Sigmoid colon (tissue), 6 donors: ENCODE measurements at regions not wholly inside any gene's neighbourhood (a gene's known extent, or its start where the extent isn't known, plus 50 kb on each side); places are given as distances from the start of the nearest gene placed in this dataset.

Experiments
- DNase-seq: peaks from one replicate; pipeline ENCODE4 v3.0.0-alpha.2; 2019
- H3K27ac ChIP-seq, 4 donors: fragments of 200-600 bp; sonication (generic); one replicate each; pipeline ENCODE4 v1.5.1; 2016 to 2019; ENCODE audit warnings: mild to moderate bottlenecking in 1 of 4
- H3K27me3 ChIP-seq, 3 donors: fragments of 200-600 bp; sonication (generic); one replicate each; pipeline ENCODE4 v1.5.1; 2019; ENCODE audit warnings: mild to moderate bottlenecking in 1 of 3
- H3K36me3 ChIP-seq, 4 donors: fragments of 200-600 bp; sonication (generic); one replicate each; pipeline ENCODE4 v1.5.1; 2016 to 2019
- H3K4me1 ChIP-seq, 4 donors: fragments of 200-600 bp; sonication (generic); one replicate each; pipeline ENCODE4 v1.5.1; 2017 to 2019
- H3K4me3 ChIP-seq, 4 donors: fragments of 200-600 bp; sonication (generic); one replicate each; pipeline ENCODE4 v1.5.1; 2017 to 2019; ENCODE audit warnings: mild to moderate bottlenecking in 2 of 4, moderate library complexity in 1 of 4
- H3K9me3 ChIP-seq, 4 donors: fragments of 200-600 bp in 3 of 4; sonication (generic) in 3 of 4; one replicate each; pipeline versions ENCODE4 v1.5.1 to v1.6.1; 2013 to 2019
- EP300 ChIP-seq, 4 donors: sonication (generic); formaldehyde crosslinking; IDR thresholded peaks; one replicate each; pipeline ENCODE4 v1.6.1; 2017; ENCODE audit warnings: antibody characterized with exemption in 4 of 4
- POLR2A ChIP-seq, 2 donors: fragments of 450-650 bp; IDR thresholded peaks; one replicate each; pipeline ENCODE4 v1.6.1; 2016; ENCODE audit warnings: antibody characterized with exemption in 2 of 2, mild to moderate bottlenecking in 2 of 2, moderate library complexity in 2 of 2
- POLR2AphosphoS5 ChIP-seq, 4 donors: sonication (generic); formaldehyde crosslinking; IDR thresholded peaks; one replicate each; pipeline ENCODE4 v1.6.1; 2017; ENCODE audit warnings: antibody characterized with exemption in 4 of 4
- WGBS, 2 donors: extraction: QIAGEN DNeasy Blood & Tissue Kit; methylation state at CpG; one replicate each; pipeline ENCODE4 v1.1.7; 2013; 5-methylcytosine and 5-hydroxymethylcytosine counted together
- intact Hi-C: fragments of 100-400 bp; cut with DNase I; formaldehyde crosslinking; loops from one replicate; pipeline ENCODE4 v1.15.1; 2023
- TF ChIP-seq, protein P1 (sequence below), 4 experiments: fragments of 450-650 bp in 3 of 4; fragments of 200-600 bp in 1 of 4; IDR thresholded peaks; one replicate each; pipeline ENCODE4 v1.5.1; 2016 to 2019; ENCODE audit warnings: antibody characterized with exemption in 4 of 4, mild to moderate bottlenecking in 3 of 4, moderate library complexity in 2 of 4
- donor health status: healthy with polysubstance abuse.
- donor health status: healthy.

GRCh38 chr13:73691891-73692290 is 442.3 kb downstream of the KLF12 start:
- TF ChIP-seq, protein P1, sequence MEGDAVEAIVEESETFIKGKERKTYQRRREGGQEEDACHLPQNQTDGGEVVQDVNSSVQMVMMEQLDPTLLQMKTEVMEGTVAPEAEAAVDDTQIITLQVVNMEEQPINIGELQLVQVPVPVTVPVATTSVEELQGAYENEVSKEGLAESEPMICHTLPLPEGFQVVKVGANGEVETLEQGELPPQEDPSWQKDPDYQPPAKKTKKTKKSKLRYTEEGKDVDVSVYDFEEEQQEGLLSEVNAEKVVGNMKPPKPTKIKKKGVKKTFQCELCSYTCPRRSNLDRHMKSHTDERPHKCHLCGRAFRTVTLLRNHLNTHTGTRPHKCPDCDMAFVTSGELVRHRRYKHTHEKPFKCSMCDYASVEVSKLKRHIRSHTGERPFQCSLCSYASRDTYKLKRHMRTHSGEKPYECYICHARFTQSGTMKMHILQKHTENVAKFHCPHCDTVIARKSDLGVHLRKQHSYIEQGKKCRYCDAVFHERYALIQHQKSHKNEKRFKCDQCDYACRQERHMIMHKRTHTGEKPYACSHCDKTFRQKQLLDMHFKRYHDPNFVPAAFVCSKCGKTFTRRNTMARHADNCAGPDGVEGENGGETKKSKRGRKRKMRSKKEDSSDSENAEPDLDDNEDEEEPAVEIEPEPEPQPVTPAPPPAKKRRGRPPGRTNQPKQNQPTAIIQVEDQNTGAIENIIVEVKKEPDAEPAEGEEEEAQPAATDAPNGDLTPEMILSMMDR (IDR thresholded peaks at IDR 0.05), result no peak
- TF ChIP-seq POLR2A (IDR thresholded peaks at IDR 0.05), result no peak
- DNase-seq, result no peak
- Histone ChIP-seq H3K27ac (no peak overlapping the region), H3K9me3 (no peaks in the 10 kb centered on the region), H3K4me1 (no peaks in the 10 kb centered on the region), H3K27me3 (no peaks in the 10 kb centered on the region), H3K4me3 (no peak overlapping the region), H3K36me3 (peaks cover 0 to 26% (median 9%) of the 10 kb centered on the region in 4 donors)
- intact Hi-C loops, result no loop called here
- whole genome bisulfite sequencing, 2 donors, result 84 to 87% methylated on average over 4 of the region's 4 CpGs

DNA sequence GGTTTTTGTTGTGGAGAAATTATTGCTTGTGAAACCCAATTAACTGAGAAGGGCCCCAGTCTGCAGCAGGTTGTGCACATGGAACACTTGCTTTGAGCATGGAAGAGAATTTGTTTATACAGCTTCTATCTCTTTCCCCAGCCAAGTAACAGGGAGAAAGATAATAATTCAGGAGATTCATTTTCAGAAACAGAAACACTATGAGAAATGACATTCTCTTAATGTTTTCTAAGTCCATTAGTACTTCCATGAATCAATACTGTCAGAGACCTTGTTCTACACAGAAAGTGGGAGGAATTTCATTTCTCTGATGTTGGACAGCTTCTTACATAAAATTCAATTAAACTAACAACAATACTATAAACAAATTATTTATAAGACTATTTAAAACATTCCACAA is 446.3 kb downstream of the KLF12 start:
- H3K27me3 ChIP-seq, result no peaks in the 10 kb centered on the region
- intact Hi-C loops, result no loop called here
- peaks cover 0 to 3% (median 0%) of the 10 kb centered on the region in 4 donors for H3K36me3 ChIP-seq
- DNase-seq, result no peak
- no peak overlapping the region for H3K4me3 ChIP-seq
- no peak for TF ChIP-seq POLR2AphosphoS5 (IDR thresholded peaks at IDR 0.05)
- TF ChIP-seq EP300 (IDR thresholded peaks at IDR 0.05), result no peak
- no peak for TF ChIP-seq POLR2A (IDR thresholded peaks at IDR 0.05)
- TF ChIP-seq, protein P1 (IDR thresholded peaks at IDR 0.05), result no peak
- no peaks in the 10 kb centered on the region for H3K9me3 ChIP-seq
- no peak overlapping the region for H3K27ac ChIP-seq
- H3K4me1 ChIP-seq, result no peaks in the 10 kb centered on the region

- H3K27me3 ChIP-seq, result no peaks in the 10 kb centered on the region
- TF ChIP-seq, protein P1 (IDR thresholded peaks at IDR 0.05), result no peak
- TF ChIP-seq POLR2AphosphoS5 (IDR thresholded peaks at IDR 0.05), result no peak
- no peak for TF ChIP-seq POLR2A (IDR thresholded peaks at IDR 0.05)
- no peak for TF ChIP-seq EP300 (IDR thresholded peaks at IDR 0.05)
- H3K36me3 ChIP-seq, result peaks cover 0 to 3% (median 0%) of the 10 kb centered on the region in 4 donors
- WGBS, 2 donors, result 92 to 96% methylated on average over 4 of the region's 4 CpGs
- no peak overlapping the region for H3K4me3 ChIP-seq
- H3K9me3 ChIP-seq, result no peaks in the 10 kb centered on the region
- H3K27ac ChIP-seq, result no peak overlapping the region
- DNase-seq, result no peak
- intact Hi-C loops, result no loop called here
- no peaks in the 10 kb centered on the region for H3K4me1 ChIP-seq
Observed at GRCh38 chr13:73687087-73687486, 447.1 kb downstream of the KLF12 start.

- intact Hi-C loops, result no loop called here
- Histone ChIP-seq H3K36me3 (no peaks in the 10 kb centered on the region), H3K4me3 (no peak overlapping the region), H3K4me1 (no peaks in the 10 kb centered on the region), H3K27ac (no peak overlapping the region), H3K27me3 (no peaks in the 10 kb centered on the region), H3K9me3 (no peaks in the 10 kb centered on the region)
- TF ChIP-seq, protein P1 (IDR thresholded peaks at IDR 0.05), result no peak
- no peak for TF ChIP-seq POLR2A (IDR thresholded peaks at IDR 0.05)
- no peak for TF ChIP-seq POLR2AphosphoS5 (IDR thresholded peaks at IDR 0.05)
- no peak for TF ChIP-seq EP300 (IDR thresholded peaks at IDR 0.05)
- 96% methylated on average over 11 of the region's 11 CpGs for WGBS, 2 donors
- DNase-seq, result no peak
Observed at GRCh38 chr13:73684750-73685149, 449.5 kb downstream of the KLF12 start.

DNA sequence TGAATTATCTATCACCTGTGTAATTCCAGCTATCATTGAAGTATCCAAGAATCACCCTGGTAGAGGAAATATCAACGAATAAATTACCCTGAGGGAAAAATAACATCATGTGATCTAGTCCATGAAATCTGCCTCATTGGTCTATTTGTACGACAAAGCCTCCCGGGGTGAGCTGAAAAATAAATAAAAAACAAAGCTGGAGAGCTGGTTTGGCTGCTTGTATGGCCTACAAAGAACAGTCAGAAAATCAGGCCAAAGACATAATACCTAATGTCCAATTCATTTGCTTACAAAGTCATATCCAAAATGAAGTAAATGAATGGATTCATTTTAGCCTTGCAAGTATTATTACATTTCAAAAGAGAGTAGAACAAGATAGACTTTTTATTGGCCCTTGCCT is 449.9 kb downstream of the KLF12 start:
- no peaks in the 10 kb centered on the region for H3K27me3 ChIP-seq
- WGBS, 2 donors, result 81 to 89% methylated on average over 3 of the region's 3 CpGs
- no peaks in the 10 kb centered on the region for H3K4me1 ChIP-seq
- no peaks in the 10 kb centered on the region for H3K9me3 ChIP-seq
- TF ChIP-seq EP300 (IDR thresholded peaks at IDR 0.05) (no peak), POLR2A (IDR thresholded peaks at IDR 0.05) (no peak), POLR2AphosphoS5 (IDR thresholded peaks at IDR 0.05) (no peak)
- TF ChIP-seq, protein P1 (IDR thresholded peaks at IDR 0.05), result no peak
- H3K27ac ChIP-seq, result no peak overlapping the region
- H3K36me3 ChIP-seq, result no peaks in the 10 kb centered on the region
- intact Hi-C loops, result no loop called here
- no peak overlapping the region for H3K4me3 ChIP-seq
- no peak for DNase-seq
